GM12878 (cell line): ENCODE measurements at regions not wholly inside any gene's neighbourhood (a gene's known extent, or its start where the extent isn't known, plus 50 kb on each side); places are given as distances from the start of the nearest gene placed in this dataset.
A peak's percentile ranks its signal among the peaks of the same experiment; 100 is the strongest.

Experiments
- ATAC-seq: fragments of 200-7000 bp; cut with Tn5 transposase; 3 replicates; pipeline ENCODE4 v1.9.1; 2020; ENCODE audit warnings: mild to moderate bottlenecking, moderate library complexity
- BruUV-seq: library from RNA; stranded (reverse); fragments of 400-500 nt; replicated peaks from 2 replicates; lab custom pipeline; 2021; lab: Mats Ljungman, UMichigan
- CTCF ChIA-PET: fragments of 300-600 bp; sonication (Branson Sonifier 250); formaldehyde crosslinking; extraction: SDS; loops from one replicate; lab custom pipeline; 2021; ENCODE audit warnings: inconsistent platforms; lab: Yijun Ruan, JAX
- POLR2A ChIA-PET: fragments of 350-600 bp; formaldehyde crosslinking; extraction: SDS; loops from one replicate; lab custom pipeline; 2021; ENCODE audit warnings: inconsistent platforms; lab: Charles Lee
- RAD21 ChIA-PET: fragments of 300-600 bp; sonication (Branson Sonifier 250); formaldehyde crosslinking; loops from one replicate; lab custom pipeline; 2023; ENCODE audit warnings: antibody characterized with exemption; ENCODE audit not compliant: unreplicated experiment; lab: Charles Lee
- SMC1A ChIA-PET: fragments of 300-600 bp; sonication (Branson Sonifier 250); formaldehyde crosslinking; loops from one replicate; lab custom pipeline; 2023; ENCODE audit not compliant: unreplicated experiment, uncharacterized antibody; lab: Charles Lee
- DNase-seq: peaks from one replicate; pipeline ENCODE4 v3.0.0-alpha.2; 2011; ENCODE audit warnings: low read depth, low spot score
- FAIRE-seq: peaks from 3 replicates; lab custom pipeline; 2011; peaks lifted over from hg19 to GRCh38; lab: Jason Lieb, UNC
- H2AFZ ChIP-seq: 2 replicates; pipeline ENCODE4 v1.6.0; 2011; ENCODE audit warnings: low read depth, low read length, control low read depth; ENCODE audit not compliant: control insufficient read depth
- H3K27ac ChIP-seq: 2 replicates; pipeline ENCODE4 v1.5.1; 2011; ENCODE audit warnings: control low read depth; ENCODE audit not compliant: control insufficient read depth, insufficient read depth
- H3K27me3 ChIP-seq, 2 experiments: replicated peaks in 1 of 2; 2 replicates each; pipeline versions ENCODE4 v1.6.0 to v1.6.1; 2011; ENCODE audit warnings: low read length in 1 of 2; ENCODE audit not compliant: control insufficient read depth in 2 of 2, insufficient read depth in 2 of 2
- H3K36me3 ChIP-seq, 2 experiments: 2 replicates each; pipeline ENCODE4 v1.5.1; 2011; ENCODE audit warnings: low read length in 1 of 2; ENCODE audit not compliant: control insufficient read depth in 2 of 2, insufficient read depth in 2 of 2
- H3K4me1 ChIP-seq: 2 replicates; pipeline ENCODE4 v1.6.1; 2011; ENCODE audit warnings: mild to moderate bottlenecking, low read length, moderate library complexity, mixed read lengths; ENCODE audit not compliant: control insufficient read depth, insufficient read depth
- H3K4me2 ChIP-seq: 2 replicates; pipeline ENCODE4 v1.6.0; 2011; ENCODE audit warnings: control low read depth; ENCODE audit not compliant: control insufficient read depth, insufficient read depth
- H3K4me3 ChIP-seq: fragments of 200-600 bp; sonication (generic); 2 replicates; pipeline ENCODE4 v1.5.1; 2016
- H3K79me2 ChIP-seq: 2 replicates; pipeline ENCODE4 v1.6.0; 2011; ENCODE audit warnings: low read length; ENCODE audit not compliant: control insufficient read depth, insufficient read depth
- H3K9ac ChIP-seq: 2 replicates; pipeline ENCODE4 v1.8.0; 2011; ENCODE audit warnings: low read length, control low read depth, mixed read lengths; ENCODE audit not compliant: control insufficient read depth, insufficient read depth
- H3K9me3 ChIP-seq: replicated peaks from 3 replicates; pipeline ENCODE4 v1.5.1; 2011; ENCODE audit warnings: mild to moderate bottlenecking, low read length; ENCODE audit not compliant: control insufficient read depth, insufficient read depth
- H4K20me1 ChIP-seq: 2 replicates; pipeline ENCODE4 v1.6.0; 2011; ENCODE audit not compliant: control insufficient read depth, insufficient read depth
- ASH2L ChIP-seq: fragments of 300-600, 200-600 bp; sonication (generic); IDR thresholded peaks from 2 replicates; pipeline ENCODE4 v1.6.1; 2017; ENCODE audit warnings: low read depth, mild to moderate bottlenecking, borderline replicate concordance
- CBFB ChIP-seq: IDR thresholded peaks from 2 replicates; pipeline ENCODE4 v1.6.1; 2016; ENCODE audit warnings: antibody characterized with exemption, low read depth
- CHD1 ChIP-seq: IDR thresholded peaks from 2 replicates; pipeline ENCODE4 v1.6.1; 2012; ENCODE audit warnings: low read depth, low read length, improper control_type of control experiment
- DPF2 ChIP-seq: fragments of 450-650 bp; IDR thresholded peaks from 2 replicates; pipeline ENCODE4 v1.6.1; 2017; ENCODE audit warnings: mild to moderate bottlenecking
- EP300 ChIP-seq, 2 experiments: fragments of 150-350 bp in 1 of 2; IDR thresholded peaks; 2 replicates each; pipeline ENCODE4 v1.6.1; 2011 to 2012; ENCODE audit warnings: low read depth in 2 of 2, low read length in 2 of 2, borderline replicate concordance in 1 of 2, improper control_type of control experiment in 1 of 2, inconsistent platforms in 1 of 2; ENCODE audit not compliant: control insufficient read depth in 1 of 2
- EZH2 ChIP-seq: IDR thresholded peaks from 2 replicates; pipeline ENCODE4 v1.6.1; 2012; ENCODE audit warnings: low read depth, mild to moderate bottlenecking, control low read depth, inconsistent platforms, low read length, borderline replicate concordance; ENCODE audit not compliant: control insufficient read depth
- FOS ChIP-seq: IDR thresholded peaks from 3 replicates; pipeline ENCODE4 v1.6.1; 2011; ENCODE audit warnings: borderline replicate concordance; ENCODE audit not compliant: insufficient read length; ENCODE audit errors: extremely low read depth
- FOXK2 ChIP-seq: fragments of 450-650 bp; IDR thresholded peaks from 2 replicates; pipeline ENCODE4 v1.6.1; 2017; ENCODE audit warnings: mild to moderate bottlenecking, moderate library complexity
- GABPA ChIP-seq: IDR thresholded peaks from 2 replicates; pipeline ENCODE4 v1.6.1; 2014; ENCODE audit warnings: antibody characterized with exemption, low read depth, mild to moderate bottlenecking, inconsistent platforms
- GATAD2B ChIP-seq: fragments of 450-650 bp; conservative IDR thresholded peaks from 2 replicates; pipeline ENCODE4 v1.6.1; 2017; ENCODE audit warnings: low read depth, mild to moderate bottlenecking, moderate library complexity
- HCFC1 ChIP-seq: fragments of 150-350 bp; IDR thresholded peaks from 2 replicates; pipeline ENCODE4 v1.6.1; 2014; ENCODE audit warnings: low read length
- HDAC2 ChIP-seq: fragments of 200-600 bp; sonication (generic); IDR thresholded peaks from 2 replicates; pipeline ENCODE4 v1.6.1; 2017
- KDM1A ChIP-seq: fragments of 200-600 bp; sonication (generic); IDR thresholded peaks from 2 replicates; pipeline ENCODE4 v1.6.1; 2016; ENCODE audit warnings: borderline replicate concordance
- RUNX3 ChIP-seq: IDR thresholded peaks from 2 replicates; pipeline ENCODE4 v1.6.1; 2012; ENCODE audit warnings: low read length, inconsistent platforms
- SMARCA5 ChIP-seq: fragments of 450-650 bp; IDR thresholded peaks from 2 replicates; pipeline ENCODE4 v1.6.1; 2017; ENCODE audit warnings: mild to moderate bottlenecking
- SMC3 ChIP-seq: IDR thresholded peaks from 2 replicates; pipeline ENCODE4 v1.6.1; 2011; ENCODE audit warnings: low read length, improper control_type of control experiment, borderline replicate concordance
- SREBF2 ChIP-seq: IDR thresholded peaks from 2 replicates; pipeline ENCODE4 v1.6.1; 2012; ENCODE audit warnings: mild to moderate bottlenecking, low read length
- TBL1XR1 ChIP-seq: IDR thresholded peaks from 2 replicates; pipeline ENCODE4 v1.6.1; 2012; ENCODE audit warnings: low read depth, low read length, improper control_type of control experiment
- TCF12 ChIP-seq: IDR thresholded peaks from 2 replicates; pipeline ENCODE4 v1.6.1; 2011; ENCODE audit warnings: low read depth, mild to moderate bottlenecking, low read length
- ZNF384 ChIP-seq: IDR thresholded peaks from 2 replicates; pipeline ENCODE4 v1.6.1; 2012; ENCODE audit warnings: low read depth, mild to moderate bottlenecking, low read length, improper control_type of control experiment, borderline replicate concordance
- ZSCAN29 ChIP-seq: fragments of 450-650 bp; IDR thresholded peaks from 2 replicates; pipeline ENCODE4 v1.6.1; 2017; ENCODE audit warnings: mild to moderate bottlenecking, moderate library complexity
- WGBS: methylation state at CpG from one replicate; pipeline ENCODE4 v1.1.6; 2016; ENCODE audit warnings: low lambda C conversion rate; ENCODE audit not compliant: insufficient replicate concordance, insufficient coverage; ENCODE audit errors: missing lambda C conversion rate; 5-methylcytosine and 5-hydroxymethylcytosine counted together
- in situ Hi-C: fragments of 300-500 bp; cut with MboI; formaldehyde crosslinking; loops from 9 replicates; pipeline ENCODE4 v1.14.3; 2018; ENCODE audit warnings: mixed read lengths
- intact Hi-C: fragments of 100-400 bp; cut with micrococcal nuclease; formaldehyde crosslinking; loops from one replicate; pipeline ENCODE4 v1.14.2; 2022; ENCODE audit not compliant: unreplicated experiment
- TF ChIP-seq, protein P1 (sequence below): fragments of 450-650 bp; IDR thresholded peaks from 2 replicates; pipeline ENCODE4 v1.6.1; 2016; ENCODE audit warnings: mild to moderate bottlenecking
- TF ChIP-seq, protein P2 (sequence below): fragments of 150-350 bp; IDR thresholded peaks from 2 replicates; pipeline ENCODE4 v1.6.1; 2014; ENCODE audit warnings: mild to moderate bottlenecking, low read depth, low read length

DNA sequence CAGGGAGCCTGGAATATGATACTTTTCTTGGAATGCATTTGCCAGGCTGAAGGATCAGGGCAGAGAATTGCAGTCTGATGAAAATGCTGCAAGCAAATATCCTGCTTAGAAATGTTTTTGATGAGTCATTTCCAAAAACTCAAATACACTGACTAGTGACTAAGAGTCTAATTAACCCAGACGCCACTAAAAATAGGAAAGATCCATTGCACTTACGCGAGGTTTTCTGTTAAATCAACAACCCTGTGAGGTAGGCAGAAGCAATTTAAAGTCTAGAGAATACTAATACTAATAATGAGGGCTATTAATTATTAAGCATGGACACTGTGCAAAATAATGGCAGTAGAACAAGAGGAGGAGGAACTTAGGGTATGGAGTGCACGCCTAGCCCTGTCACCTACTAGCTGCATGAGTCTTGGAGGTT is 130.1 kb upstream of the DOK5 start (continued):
- TF ChIP-seq CHD1 (no peak), ZNF384 (no peak), SMC3 (no peak), CBFB (no peak), SREBF2 (no peak), HCFC1 (no peak), HDAC2 (no peak), RUNX3 (no peak), EP300 (IDR thresholded peaks at IDR 0.05; ENCODE audit: borderline replicate concordance in 1 of 2, control insufficient read depth in 1 of 2, low read depth in 2 of 2, low read length in 2 of 2) (peak; percentile 16 to 57; a peak in 1 of 4 replicates), EZH2 (no peak), TCF12 (no peak)
- TF ChIP-seq, protein P1, sequence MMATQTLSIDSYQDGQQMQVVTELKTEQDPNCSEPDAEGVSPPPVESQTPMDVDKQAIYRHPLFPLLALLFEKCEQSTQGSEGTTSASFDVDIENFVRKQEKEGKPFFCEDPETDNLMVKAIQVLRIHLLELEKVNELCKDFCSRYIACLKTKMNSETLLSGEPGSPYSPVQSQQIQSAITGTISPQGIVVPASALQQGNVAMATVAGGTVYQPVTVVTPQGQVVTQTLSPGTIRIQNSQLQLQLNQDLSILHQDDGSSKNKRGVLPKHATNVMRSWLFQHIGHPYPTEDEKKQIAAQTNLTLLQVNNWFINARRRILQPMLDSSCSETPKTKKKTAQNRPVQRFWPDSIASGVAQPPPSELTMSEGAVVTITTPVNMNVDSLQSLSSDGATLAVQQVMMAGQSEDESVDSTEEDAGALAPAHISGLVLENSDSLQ: no peak
- TF ChIP-seq, protein P2, sequence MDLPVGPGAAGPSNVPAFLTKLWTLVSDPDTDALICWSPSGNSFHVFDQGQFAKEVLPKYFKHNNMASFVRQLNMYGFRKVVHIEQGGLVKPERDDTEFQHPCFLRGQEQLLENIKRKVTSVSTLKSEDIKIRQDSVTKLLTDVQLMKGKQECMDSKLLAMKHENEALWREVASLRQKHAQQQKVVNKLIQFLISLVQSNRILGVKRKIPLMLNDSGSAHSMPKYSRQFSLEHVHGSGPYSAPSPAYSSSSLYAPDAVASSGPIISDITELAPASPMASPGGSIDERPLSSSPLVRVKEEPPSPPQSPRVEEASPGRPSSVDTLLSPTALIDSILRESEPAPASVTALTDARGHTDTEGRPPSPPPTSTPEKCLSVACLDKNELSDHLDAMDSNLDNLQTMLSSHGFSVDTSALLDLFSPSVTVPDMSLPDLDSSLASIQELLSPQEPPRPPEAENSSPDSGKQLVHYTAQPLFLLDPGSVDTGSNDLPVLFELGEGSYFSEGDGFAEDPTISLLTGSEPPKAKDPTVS: no peak
- TF ChIP-seq, all 136 proteins: peak for 13

DNA sequence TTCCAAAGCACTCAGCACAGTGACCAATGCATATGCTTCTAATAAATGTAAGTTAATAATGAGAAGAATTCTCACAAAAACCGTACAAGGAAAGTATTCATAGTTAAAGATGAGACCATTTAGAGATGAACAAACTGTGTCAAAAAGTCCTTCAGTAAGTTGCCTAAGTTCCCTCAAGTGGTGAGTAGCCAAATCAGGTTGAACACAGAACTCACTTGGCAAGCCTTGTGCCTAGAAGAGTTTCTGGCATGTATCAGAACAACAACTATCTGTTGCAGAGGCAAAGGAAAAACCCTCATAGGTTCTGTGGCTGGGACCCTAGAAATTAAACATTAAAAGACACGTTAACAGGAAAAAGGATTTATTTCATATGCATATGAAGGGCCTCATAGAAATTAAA is 129.6 kb upstream of the DOK5 start:
- Histone ChIP-seq H3K27ac (no peak overlapping the region), H3K9me3 (no peaks in the 10 kb centered on the region), H3K9ac (no peak overlapping the region), H4K20me1 (no peaks in the 10 kb centered on the region), H3K4me3 (no peak overlapping the region), H2AFZ (no peak overlapping the region), H3K4me1 (no peaks in the 10 kb centered on the region), H3K79me2 (no peaks in the 10 kb centered on the region), H3K36me3 (no peaks in the 10 kb centered on the region), H3K4me2 (no peak overlapping the region), H3K27me3 (no peaks in the 10 kb centered on the region)
- DNase-seq: no peak
- CTCF ChIA-PET: no interaction called here
- intact Hi-C loops: no loop called here
- POLR2A ChIA-PET: no interaction called here
- FAIRE-seq: no peak
- 0% methylated on average over 2 of the region's 2 CpGs for WGBS
- ATAC-seq: peak; percentile 27
- RAD21 ChIA-PET: no interaction called here
- SMC1A ChIA-PET: no interaction called here
- no TSS peak for BruUV-seq
- TF ChIP-seq ASH2L: no peak
- no peak for TF ChIP-seq TBL1XR1
- TF ChIP-seq SMARCA5: no peak
- TF ChIP-seq GABPA: no peak
- no peak for TF ChIP-seq FOXK2
- no peak for TF ChIP-seq GATAD2B
- no peak for TF ChIP-seq ZSCAN29
- no peak for TF ChIP-seq KDM1A
- TF ChIP-seq FOS: no peak
- no peak for TF ChIP-seq DPF2
- in situ Hi-C loops: no loop called here
